Panc1 (cell line): ENCODE measurements at regions not wholly inside any gene's neighbourhood (a gene's known extent, or its start where the extent isn't known, plus 50 kb on each side); places are given as distances from the start of the nearest gene placed in this dataset.

Experiments
- ATAC-seq: fragments of 200-7000 bp; cut with Tn5 transposase; 2 replicates; pipeline ENCODE4 v1.9.1; 2020; ENCODE audit warnings: mild to moderate bottlenecking, moderate library complexity
- BruUV-seq: library from RNA; stranded (reverse); fragments of 400-500 nt; replicated peaks from 2 replicates; lab custom pipeline; 2021; lab: Mats Ljungman, UMichigan
- CTCF ChIA-PET: fragments of 300-600 bp; sonication (Branson Sonifier 250); formaldehyde crosslinking; loops from one replicate; lab custom pipeline; 2022; ENCODE audit warnings: antibody characterized with exemption; lab: Charles Lee
- POLR2A ChIA-PET: fragments of 300-600 bp; sonication (Branson Sonifier 250); formaldehyde crosslinking; loops from one replicate; lab custom pipeline; 2022; ENCODE audit warnings: antibody characterized with exemption; lab: Charles Lee
- DNase-seq: peaks from one replicate; pipeline ENCODE4 v3.0.0-alpha.2; 2010; ENCODE audit warnings: low read depth, low spot score
- H3K27ac ChIP-seq: 2 replicates; pipeline ENCODE4 v1.5.1; 2011; ENCODE audit warnings: mild to moderate bottlenecking, low read length, inconsistent platforms
- H3K27me3 ChIP-seq: fragments of 200-500 bp; sonication (Bioruptor generic); 2 replicates; pipeline ENCODE4 v1.6.0; 2014; ENCODE audit warnings: low read length, inconsistent platforms; ENCODE audit not compliant: control insufficient read depth, insufficient read depth
- H3K36me3 ChIP-seq: fragments of 200-500 bp; sonication (Bioruptor generic); 2 replicates; pipeline ENCODE4 v1.5.1; 2014; ENCODE audit warnings: inconsistent platforms, mild to moderate bottlenecking, low read length, moderate library complexity; ENCODE audit not compliant: control insufficient read depth, insufficient read depth
- H3K4me1 ChIP-seq: 2 replicates; pipeline ENCODE4 v1.5.1; 2011; ENCODE audit warnings: inconsistent platforms, mild to moderate bottlenecking, low read length, moderate library complexity; ENCODE audit not compliant: control insufficient read depth, insufficient read depth
- H3K4me3 ChIP-seq, 2 experiments: 2 replicates each; pipeline ENCODE4 v1.5.1; 2011 to 2012; ENCODE audit warnings: low read depth in 2 of 2, low read length in 2 of 2, mild to moderate bottlenecking in 2 of 2, inconsistent platforms in 1 of 2, moderate library complexity in 1 of 2
- H3K9me3 ChIP-seq: fragments of 200-500 bp; sonication (Bioruptor generic); 2 replicates; pipeline ENCODE4 v1.5.1; 2014; ENCODE audit warnings: low read depth, mild to moderate bottlenecking, inconsistent platforms, low read length, moderate library complexity; ENCODE audit not compliant: control insufficient read depth, insufficient read depth
- CTCF ChIP-seq: fragments of 450-650 bp; IDR thresholded peaks from 2 replicates; pipeline ENCODE4 v1.5.1; 2017; ENCODE audit warnings: mild to moderate bottlenecking
- POLR2AphosphoS5 ChIP-seq: IDR thresholded peaks from 2 replicates; pipeline ENCODE4 v1.6.1; 2012; ENCODE audit warnings: mild to moderate bottlenecking, low read depth, low read length, moderate library complexity
- REST ChIP-seq, 2 experiments: IDR thresholded peaks; 2 replicates each; pipeline ENCODE4 v1.6.1; 2011 to 2012; ENCODE audit warnings: low read depth in 2 of 2, control low read depth in 1 of 2, low read length in 1 of 2, mild to moderate bottlenecking in 1 of 2, moderate library complexity in 1 of 2; ENCODE audit not compliant: insufficient read depth in 1 of 2
- SIN3A ChIP-seq: IDR thresholded peaks from 2 replicates; pipeline ENCODE4 v1.6.1; 2012; ENCODE audit warnings: low read depth, mild to moderate bottlenecking, low read length, moderate library complexity, borderline replicate concordance; ENCODE audit not compliant: insufficient read depth
- TCF7L2 ChIP-seq: IDR thresholded peaks from 2 replicates; pipeline ENCODE4 v1.6.1; 2011; ENCODE audit warnings: mild to moderate bottlenecking, low read depth, low read length, inconsistent platforms
- in situ Hi-C: cut with HindIII; loops from 2 replicates; pipeline ENCODE4 v1.10.0; 2016; ENCODE audit warnings: low sequenced_read_pairs, low pct_unique_long_range_greater_than_20kb
- intact Hi-C: fragments of 100-400 bp; cut with micrococcal nuclease; formaldehyde crosslinking; loops from one replicate; pipeline ENCODE4 v1.10.0; 2022; ENCODE audit not compliant: unreplicated experiment

GRCh38 chr5:116838011-116838536 is 263.5 kb upstream of the SEMA6A start:
- no peak overlapping the region for H3K27ac ChIP-seq
- TF ChIP-seq TCF7L2: no peak
- TF ChIP-seq CTCF: no peak
- TF ChIP-seq SIN3A: no peak
- TF ChIP-seq POLR2AphosphoS5: no peak
- TF ChIP-seq REST (IDR thresholded peaks at IDR 0.05; ENCODE audit: insufficient read depth in 1 of 2, low read depth in 2 of 2, low read length in 1 of 2): no peak
- no peak overlapping the region for H3K4me3 ChIP-seq
- no TSS peak for BruUV-seq
- intact Hi-C loops (no loop called here), in situ Hi-C loops (no loop called here)
- ChIA-PET CTCF (no interaction called here), POLR2A (no interaction called here)
- H3K27me3 ChIP-seq: no peaks in the 10 kb centered on the region
- no peaks in the 10 kb centered on the region for H3K9me3 ChIP-seq
- ATAC-seq (no peak), DNase-seq (no peak)
- H3K36me3 ChIP-seq: no peaks in the 10 kb centered on the region
- no peaks in the 10 kb centered on the region for H3K4me1 ChIP-seq

GRCh38 chr5:116834796-116835515 is 260.3 kb upstream of the SEMA6A start:
- no peaks in the 10 kb centered on the region for H3K27me3 ChIP-seq
- ChIA-PET POLR2A (no interaction called here), CTCF (no interaction called here)
- in situ Hi-C loops (no loop called here), intact Hi-C loops (no loop called here)
- TF ChIP-seq POLR2AphosphoS5 (no peak), SIN3A (no peak), CTCF (no peak), REST (IDR thresholded peaks at IDR 0.05; ENCODE audit: insufficient read depth in 1 of 2, low read depth in 2 of 2, low read length in 1 of 2) (no peak), TCF7L2 (no peak)
- H3K9me3 ChIP-seq: no peaks in the 10 kb centered on the region
- no peaks in the 10 kb centered on the region for H3K4me1 ChIP-seq
- no peak overlapping the region for H3K4me3 ChIP-seq
- no TSS peak for BruUV-seq
- H3K27ac ChIP-seq: no peak overlapping the region
- no peak for DNase-seq
- H3K36me3 ChIP-seq: no peaks in the 10 kb centered on the region
- ATAC-seq: no peak
